GM23338 (cell line): ENCODE measurements at regions not wholly inside any gene's neighbourhood (a gene's known extent, or its start where the extent isn't known, plus 50 kb on each side); places are given as distances from the start of the nearest gene placed in this dataset.

Experiments
- ATAC-seq: fragments of 200-7000 bp; cut with Tn5 transposase; 3 replicates; pipeline ENCODE4 v1.9.1; 2020
- DNase-seq: peaks from one replicate; pipeline ENCODE4 v3.0.0-alpha.2; 2015; ENCODE audit warnings: low spot score
- H2AFZ ChIP-seq: fragments of 200-600 bp; sonication (generic); 2 replicates; pipeline ENCODE4 v1.8.0; 2016; ENCODE audit warnings: antibody characterized with exemption, mild to moderate bottlenecking, moderate library complexity
- H3F3A ChIP-seq: fragments of 200-600 bp; sonication (generic); replicated peaks from 2 replicates; pipeline ENCODE4 v1.8.0; 2017; ENCODE audit warnings: antibody characterized with exemption, mixed run types, low read depth
- H3K27ac ChIP-seq: fragments of 200-600 bp; sonication (generic); 2 replicates; pipeline ENCODE4 v1.6.1; 2016; ENCODE audit warnings: low read depth
- H3K27me3 ChIP-seq: fragments of 200-600 bp; sonication (generic); 2 replicates; pipeline ENCODE4 v1.8.0; 2016; ENCODE audit warnings: mild to moderate bottlenecking, mixed run types, moderate library complexity; ENCODE audit not compliant: insufficient read depth
- H3K36me3 ChIP-seq: fragments of 200-600 bp; sonication (generic); 2 replicates; pipeline ENCODE4 v1.8.0; 2016; ENCODE audit warnings: mild to moderate bottlenecking; ENCODE audit not compliant: insufficient read depth
- H3K4me1 ChIP-seq: fragments of 200-600 bp; sonication (generic); 2 replicates; pipeline ENCODE4 v1.8.0; 2016; ENCODE audit warnings: mild to moderate bottlenecking, moderate library complexity; ENCODE audit not compliant: insufficient read depth
- H3K4me2 ChIP-seq: fragments of 200-600 bp; sonication (generic); 2 replicates; pipeline ENCODE4 v1.7.1; 2017; ENCODE audit warnings: mixed run types
- H3K4me3 ChIP-seq: fragments of 200-600 bp; sonication (generic); 2 replicates; pipeline ENCODE4 v1.6.1; 2016; ENCODE audit warnings: mixed run types
- H3K79me2 ChIP-seq: fragments of 200-600 bp; sonication (generic); replicated peaks from 2 replicates; pipeline ENCODE4 v1.8.0; 2017; ENCODE audit warnings: mild to moderate bottlenecking; ENCODE audit not compliant: insufficient read depth
- H3K9me2 ChIP-seq: fragments of 200-600 bp; sonication (generic); 2 replicates; pipeline ENCODE4 v1.8.0; 2017; ENCODE audit not compliant: insufficient read depth
- H4K20me1 ChIP-seq: fragments of 200-600 bp; sonication (generic); replicated peaks from 2 replicates; pipeline ENCODE4 v1.8.0; 2017; ENCODE audit warnings: mild to moderate bottlenecking; ENCODE audit not compliant: insufficient read depth
- H3K27ac Mint-ChIP-seq: 2 replicates; pipeline ENCODE4 v1.8.0; 2020; ENCODE audit warnings: inconsistent platforms, mild to moderate bottlenecking, moderate library complexity, mixed read lengths
- H3K27me3 Mint-ChIP-seq: 3 replicates; pipeline ENCODE4 v1.8.0; 2022; ENCODE audit warnings: low read depth, mild to moderate bottlenecking, moderate library complexity, mixed read lengths, inconsistent platforms; ENCODE audit not compliant: insufficient read depth, poor library complexity
- H3K36me3 Mint-ChIP-seq: 3 replicates; pipeline ENCODE4 v1.8.0; 2021; ENCODE audit warnings: low read depth, mild to moderate bottlenecking, inconsistent platforms, moderate library complexity, mixed read lengths
- H3K4me1 Mint-ChIP-seq: 3 replicates; pipeline ENCODE4 v1.8.0; 2020; ENCODE audit warnings: mild to moderate bottlenecking, inconsistent platforms, mixed read lengths
- H3K4me3 Mint-ChIP-seq: 3 replicates; pipeline ENCODE4 v1.8.0; 2021; ENCODE audit warnings: moderate library complexity, mild to moderate bottlenecking, inconsistent platforms, mixed read lengths
- H3K9me3 Mint-ChIP-seq: 3 replicates; pipeline ENCODE4 v1.8.0; 2020; ENCODE audit warnings: moderate library complexity, mild to moderate bottlenecking, inconsistent platforms, mixed read lengths
- CTCF ChIP-seq, 2 experiments: fragments of 200-600 bp in 1 of 2; sonication (generic) in 1 of 2; conservative IDR thresholded peaks; 2 replicates each; pipeline versions ENCODE4 v1.5.1 to v1.6.1; 2016 to 2017; ENCODE audit warnings: antibody characterized with exemption in 2 of 2, low read depth in 2 of 2, mild to moderate bottlenecking in 2 of 2, moderate library complexity in 1 of 2
- ETS1 ChIP-seq: IDR thresholded peaks from 2 replicates; pipeline ENCODE4 v1.6.1; 2016; ENCODE audit warnings: antibody characterized with exemption
- EZH2 ChIP-seq: fragments of 200-600 bp; sonication (generic); IDR thresholded peaks from one replicate; pipeline ENCODE4 v1.8.0; 2017; ENCODE audit warnings: antibody characterized with exemption, mild to moderate bottlenecking, low read depth; ENCODE audit not compliant: unreplicated experiment
- EZH2phosphoT487 ChIP-seq: fragments of 200-600 bp; sonication (generic); IDR thresholded peaks from one replicate; pipeline ENCODE4 v1.8.1; 2018; ENCODE audit warnings: antibody characterized with exemption; ENCODE audit not compliant: unreplicated experiment
- JUNB ChIP-seq: IDR thresholded peaks from one replicate; pipeline ENCODE4 v1.6.1; 2016; ENCODE audit warnings: antibody characterized with exemption; ENCODE audit not compliant: unreplicated experiment
- POLR2AphosphoS5 ChIP-seq: IDR thresholded peaks from 2 replicates; pipeline ENCODE4 v1.6.1; 2016; ENCODE audit warnings: antibody characterized with exemption, low read depth
- REST ChIP-seq: IDR thresholded peaks from one replicate; pipeline ENCODE4 v1.6.1; 2018; ENCODE audit warnings: antibody characterized with exemption; ENCODE audit not compliant: unreplicated experiment
- STAT1 ChIP-seq: IDR thresholded peaks from one replicate; pipeline ENCODE4 v1.6.1; 2016; ENCODE audit warnings: antibody characterized with exemption; ENCODE audit not compliant: unreplicated experiment
- ZNF114 ChIP-seq: fragments of 250-450 bp; sonication (Bioruptor Pico); IDR thresholded peaks from 2 replicates; pipeline ENCODE4 v1.5.0; 2020; ENCODE audit warnings: mild to moderate bottlenecking, moderate library complexity

GRCh38 chr1:75992312-75992711 is 60.1 kb upstream of the ASB17 start:
- H3K36me3 ChIP-seq: no peaks in the 10 kb centered on the region
- no peaks in the 10 kb centered on the region for H4K20me1 ChIP-seq
- H3K27me3 ChIP-seq: no peaks in the 10 kb centered on the region
- Mint-ChIP-seq H3K36me3 (no peaks in the 10 kb centered on the region), H3K27me3 (no peaks in the 10 kb centered on the region), H3K9me3 (no peaks in the 10 kb centered on the region), H3K4me1 (peaks cover 3% of the 10 kb centered on the region; the same call in 2 of the 3 replicates), H3K4me3 (no peak overlapping the region), H3K27ac (no peak overlapping the region)
- no peaks in the 10 kb centered on the region for H3K79me2 ChIP-seq
- DNase-seq (peak; percentile 10), ATAC-seq (peak; percentile 70)
- TF ChIP-seq EZH2phosphoT487 (no peak), REST (no peak), ETS1 (no peak), POLR2AphosphoS5 (no peak), JUNB (no peak), EZH2 (no peak), STAT1 (no peak), CTCF (conservative IDR thresholded peaks at IDR 0.05; ENCODE audit: low read depth in 2 of 2) (no peak), ZNF114 (CRISPR knock-in tag) (no peak)
- H3K9me2 ChIP-seq: no peaks in the 10 kb centered on the region
- no peak overlapping the region for H3K4me2 ChIP-seq
- no peak overlapping the region for H3K27ac ChIP-seq
- no peak overlapping the region for H3K4me3 ChIP-seq
- H2AFZ ChIP-seq: no peak overlapping the region
- no peaks in the 10 kb centered on the region for H3F3A ChIP-seq
- H3K4me1 ChIP-seq: no peaks in the 10 kb centered on the region

- Mint-ChIP-seq H3K36me3 (no peaks in the 10 kb centered on the region), H3K4me3 (no peak overlapping the region)
- no peak for TF ChIP-seq CTCF (conservative IDR thresholded peaks at IDR 0.05; ENCODE audit: low read depth in 2 of 2)
Observed at GRCh38 chr1:75993661-75994060, 61.5 kb upstream of the ASB17 start.

More at GRCh38 chr1:75993661-75994060, 61.5 kb upstream of the ASB17 start:
- no peak overlapping the region for H3K4me2 ChIP-seq
- Mint-ChIP-seq H3K27me3 (no peaks in the 10 kb centered on the region), H3K9me3 (no peaks in the 10 kb centered on the region), H3K4me1 (peaks cover 3% of the 10 kb centered on the region; the same call in 2 of the 3 replicates), H3K27ac (no peak overlapping the region)
- no peaks in the 10 kb centered on the region for H4K20me1 ChIP-seq
- no peaks in the 10 kb centered on the region for H3K36me3 ChIP-seq
- ATAC-seq (no peak), DNase-seq (no peak)
- no peak overlapping the region for H2AFZ ChIP-seq
- no peak overlapping the region for H3K27ac ChIP-seq
- no peaks in the 10 kb centered on the region for H3K4me1 ChIP-seq
- H3K9me2 ChIP-seq: no peaks in the 10 kb centered on the region
- H3K27me3 ChIP-seq: no peaks in the 10 kb centered on the region
- no peak overlapping the region for H3K4me3 ChIP-seq
- H3F3A ChIP-seq: no peaks in the 10 kb centered on the region
- H3K79me2 ChIP-seq: no peaks in the 10 kb centered on the region
